ENCODE measurements at regions not wholly inside any gene's neighbourhood (a gene's known extent, or its start where the extent isn't known, plus 50 kb on each side); places are given as distances from the start of the nearest gene placed in this dataset.

DNA sequence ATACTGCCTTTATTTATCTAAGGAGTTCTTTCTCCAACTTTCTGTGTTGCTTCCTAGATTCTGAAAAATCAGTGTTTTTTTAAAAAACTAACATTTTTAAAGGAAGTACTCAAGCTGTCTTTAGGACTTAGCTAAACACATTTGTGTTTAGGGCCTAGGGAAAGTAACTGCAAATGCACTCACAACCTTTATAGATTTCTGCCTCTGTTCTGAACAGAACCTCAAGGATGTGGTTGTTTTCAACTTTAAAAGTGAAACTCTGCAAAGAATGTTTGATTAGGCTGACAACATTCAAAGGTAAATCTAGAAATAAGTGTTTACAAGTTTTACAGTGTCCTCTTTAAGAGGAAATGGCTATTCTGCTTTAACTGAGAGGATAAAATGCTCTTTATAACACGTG lies 55.4 kb upstream of the CNTN5 start:
- CTCF ChIA-PET = no interaction called here
- TF ChIP-seq, protein P1, sequence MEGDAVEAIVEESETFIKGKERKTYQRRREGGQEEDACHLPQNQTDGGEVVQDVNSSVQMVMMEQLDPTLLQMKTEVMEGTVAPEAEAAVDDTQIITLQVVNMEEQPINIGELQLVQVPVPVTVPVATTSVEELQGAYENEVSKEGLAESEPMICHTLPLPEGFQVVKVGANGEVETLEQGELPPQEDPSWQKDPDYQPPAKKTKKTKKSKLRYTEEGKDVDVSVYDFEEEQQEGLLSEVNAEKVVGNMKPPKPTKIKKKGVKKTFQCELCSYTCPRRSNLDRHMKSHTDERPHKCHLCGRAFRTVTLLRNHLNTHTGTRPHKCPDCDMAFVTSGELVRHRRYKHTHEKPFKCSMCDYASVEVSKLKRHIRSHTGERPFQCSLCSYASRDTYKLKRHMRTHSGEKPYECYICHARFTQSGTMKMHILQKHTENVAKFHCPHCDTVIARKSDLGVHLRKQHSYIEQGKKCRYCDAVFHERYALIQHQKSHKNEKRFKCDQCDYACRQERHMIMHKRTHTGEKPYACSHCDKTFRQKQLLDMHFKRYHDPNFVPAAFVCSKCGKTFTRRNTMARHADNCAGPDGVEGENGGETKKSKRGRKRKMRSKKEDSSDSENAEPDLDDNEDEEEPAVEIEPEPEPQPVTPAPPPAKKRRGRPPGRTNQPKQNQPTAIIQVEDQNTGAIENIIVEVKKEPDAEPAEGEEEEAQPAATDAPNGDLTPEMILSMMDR (IDR thresholded peaks at IDR 0.05; ENCODE audit: insufficient read depth, low read length, missing control alignments) = no peak
- H3K4me3 ChIP-seq (ENCODE audit: low read depth, low read length) = no peak overlapping the region
- DNase-seq (ENCODE audit: low read depth, low spot score) = no peak
- POLR2A ChIA-PET = no interaction called here

GRCh38 chr11:98965775-98966174 lies 55.0 kb upstream of the CNTN5 start:
- DNase-seq (ENCODE audit: low read depth, low spot score) = no peak
- TF ChIP-seq, protein P1 (IDR thresholded peaks at IDR 0.05; ENCODE audit: insufficient read depth, low read length, missing control alignments) = no peak
- CTCF ChIA-PET = no interaction called here
- POLR2A ChIA-PET = no interaction called here
- H3K4me3 ChIP-seq (ENCODE audit: low read depth, low read length) = no peak overlapping the region

- no peak overlapping the region for H3K4me3 ChIP-seq (ENCODE audit: low read depth, low read length)
- TF ChIP-seq, protein P1 (IDR thresholded peaks at IDR 0.05; ENCODE audit: insufficient read depth, low read length, missing control alignments) = no peak
- POLR2A ChIA-PET = no interaction called here
- no peak for DNase-seq (ENCODE audit: low read depth, low spot score)
- CTCF ChIA-PET = no interaction called here
Observed at GRCh38 chr11:98967005-98967404, 53.7 kb upstream of the CNTN5 start.
